Testis (tissue), 2 donors: ENCODE measurements at regions not wholly inside any gene's neighbourhood (a gene's known extent, or its start where the extent isn't known, plus 50 kb on each side); places are given as distances from the start of the nearest gene placed in this dataset.

ENCODE experiments used
- DNase-seq: peaks from one replicate; pipeline ENCODE4 v3.0.0-alpha.2; 2019
- H3K27ac ChIP-seq, 2 donors: fragments of 200-600 bp; sonication (generic); one replicate each; pipeline ENCODE4 v1.5.1; 2019
- H3K27me3 ChIP-seq: fragments of 200-600 bp; sonication (generic); one replicate; pipeline ENCODE4 v1.5.1; 2019
- H3K36me3 ChIP-seq: fragments of 200-600 bp; sonication (generic); one replicate; pipeline ENCODE4 v1.5.1; 2017; ENCODE audit warnings: low read depth; ENCODE audit errors: missing control alignments
- H3K4me1 ChIP-seq: fragments of 200-600 bp; sonication (generic); one replicate; pipeline ENCODE4 v1.5.1; 2019
- H3K4me3 ChIP-seq, 2 donors: fragments of 200-600 bp; sonication (generic); one replicate each; pipeline ENCODE4 v1.5.1; 2017 to 2019
- H3K9me3 ChIP-seq: fragments of 200-600 bp; sonication (generic); one replicate; pipeline ENCODE4 v1.5.1; 2017
- POLR2A ChIP-seq: fragments of 450-650 bp; IDR thresholded peaks from one replicate; pipeline ENCODE4 v1.6.1; 2017; ENCODE audit warnings: antibody characterized with exemption, mild to moderate bottlenecking, moderate library complexity
- WGBS, 2 donors: methylation state at CpG; one replicate each; pipeline ENCODE4 v1.1.5; 2018; 5-methylcytosine and 5-hydroxymethylcytosine counted together
- intact Hi-C: fragments of 100-400 bp; cut with DNase I; formaldehyde crosslinking; loops from one replicate; pipeline ENCODE4 v1.15.1; 2023; ENCODE audit warnings: low total_unique reads
- TF ChIP-seq, protein P1 (sequence below), 3 experiments: fragments of 450-650 bp in 2 of 3; fragments of 200-600 bp in 1 of 3; sonication (generic) in 1 of 3; IDR thresholded peaks; one replicate each; pipeline ENCODE4 v1.5.1; 2016 to 2019; ENCODE audit warnings: antibody characterized with exemption in 3 of 3, mild to moderate bottlenecking in 2 of 3, moderate library complexity in 1 of 3

DNA sequence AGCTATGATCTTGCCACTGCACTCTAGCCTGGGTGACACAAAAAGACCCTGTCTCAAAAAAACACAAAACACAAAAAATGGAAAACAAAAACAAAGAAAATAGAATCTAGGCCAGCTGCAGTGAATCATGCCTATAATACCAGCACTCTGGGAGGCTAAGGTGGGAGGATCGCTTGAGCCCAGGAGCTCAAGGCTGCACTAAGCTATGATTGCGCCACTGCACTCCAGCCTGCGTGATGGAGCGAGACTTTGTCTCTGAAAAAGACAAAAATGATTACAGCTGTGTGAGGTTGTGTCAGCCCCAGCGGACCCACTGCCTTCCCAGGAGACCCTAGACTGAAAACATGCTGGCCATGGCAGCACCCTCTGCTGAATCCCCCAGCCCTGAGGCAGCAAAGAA is 80.2 kb upstream of the ZBTB40 start:
- intact Hi-C loops, result no loop called here
- no peak overlapping the region for H3K27ac ChIP-seq
- DNase-seq, result no peak
- H3K36me3 ChIP-seq, result no peaks in the 10 kb centered on the region
- no peaks in the 10 kb centered on the region for H3K4me1 ChIP-seq
- H3K4me3 ChIP-seq, result no peak overlapping the region
- no peaks in the 10 kb centered on the region for H3K9me3 ChIP-seq
- H3K27me3 ChIP-seq, result no peaks in the 10 kb centered on the region
- WGBS, 2 donors, result 69 to 80% methylated on average over 5 of the region's 5 CpGs
- TF ChIP-seq, protein P1, sequence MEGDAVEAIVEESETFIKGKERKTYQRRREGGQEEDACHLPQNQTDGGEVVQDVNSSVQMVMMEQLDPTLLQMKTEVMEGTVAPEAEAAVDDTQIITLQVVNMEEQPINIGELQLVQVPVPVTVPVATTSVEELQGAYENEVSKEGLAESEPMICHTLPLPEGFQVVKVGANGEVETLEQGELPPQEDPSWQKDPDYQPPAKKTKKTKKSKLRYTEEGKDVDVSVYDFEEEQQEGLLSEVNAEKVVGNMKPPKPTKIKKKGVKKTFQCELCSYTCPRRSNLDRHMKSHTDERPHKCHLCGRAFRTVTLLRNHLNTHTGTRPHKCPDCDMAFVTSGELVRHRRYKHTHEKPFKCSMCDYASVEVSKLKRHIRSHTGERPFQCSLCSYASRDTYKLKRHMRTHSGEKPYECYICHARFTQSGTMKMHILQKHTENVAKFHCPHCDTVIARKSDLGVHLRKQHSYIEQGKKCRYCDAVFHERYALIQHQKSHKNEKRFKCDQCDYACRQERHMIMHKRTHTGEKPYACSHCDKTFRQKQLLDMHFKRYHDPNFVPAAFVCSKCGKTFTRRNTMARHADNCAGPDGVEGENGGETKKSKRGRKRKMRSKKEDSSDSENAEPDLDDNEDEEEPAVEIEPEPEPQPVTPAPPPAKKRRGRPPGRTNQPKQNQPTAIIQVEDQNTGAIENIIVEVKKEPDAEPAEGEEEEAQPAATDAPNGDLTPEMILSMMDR (IDR thresholded peaks at IDR 0.05), result no peak
- TF ChIP-seq POLR2A, result no peak

DNA sequence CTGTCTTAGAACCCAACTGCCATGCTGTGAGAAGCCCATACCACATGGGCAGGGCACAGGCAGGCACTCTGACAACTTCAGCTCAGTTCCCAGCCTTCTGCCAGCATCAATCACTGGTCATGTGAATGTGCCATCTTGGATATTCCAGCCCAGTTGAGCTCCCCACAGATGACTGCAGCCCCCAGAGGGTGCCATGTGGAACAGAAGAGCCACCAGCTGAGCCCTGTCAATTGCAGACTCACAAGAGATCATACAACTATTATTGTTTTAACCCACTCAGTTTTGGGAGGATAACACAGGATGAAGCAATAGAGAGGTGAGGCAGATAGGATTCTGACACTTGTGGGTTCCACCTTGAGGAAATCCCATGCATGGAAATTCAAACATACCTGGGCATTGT is 78.4 kb upstream of the ZBTB40 start:
- Histone ChIP-seq H3K4me3 (no peak overlapping the region), H3K4me1 (no peaks in the 10 kb centered on the region), H3K27ac (no peak overlapping the region), H3K27me3 (no peaks in the 10 kb centered on the region), H3K9me3 (no peaks in the 10 kb centered on the region), H3K36me3 (no peaks in the 10 kb centered on the region)
- no peak for DNase-seq
- intact Hi-C loops, result no loop called here
- no peak for TF ChIP-seq POLR2A
- TF ChIP-seq, protein P1 (IDR thresholded peaks at IDR 0.05), result no peak

DNA sequence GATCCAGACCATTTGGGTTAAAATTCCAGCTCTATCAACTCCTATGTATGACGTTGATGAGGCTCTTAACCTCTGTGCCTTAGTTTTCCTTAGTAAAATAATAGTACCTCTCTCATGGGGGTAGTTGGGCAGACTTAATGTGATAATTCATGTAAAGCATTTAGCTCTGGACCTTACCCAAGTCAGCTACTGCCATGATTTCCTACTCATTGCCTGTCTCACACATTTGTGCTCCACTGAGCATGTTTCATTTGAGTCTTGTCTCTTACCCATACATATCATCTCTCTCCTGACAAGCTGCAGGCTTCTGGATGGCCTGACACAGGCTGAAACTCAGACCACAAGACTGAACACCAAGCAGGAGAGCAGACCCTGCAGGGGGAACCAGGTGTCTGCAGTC is 77.7 kb upstream of the ZBTB40 start:
- TF ChIP-seq POLR2A, result no peak
- TF ChIP-seq, protein P1 (IDR thresholded peaks at IDR 0.05), result no peak
- intact Hi-C loops, result no loop called here
- Histone ChIP-seq H3K4me1 (no peaks in the 10 kb centered on the region), H3K27ac (no peak overlapping the region), H3K9me3 (no peaks in the 10 kb centered on the region), H3K27me3 (no peaks in the 10 kb centered on the region), H3K36me3 (no peaks in the 10 kb centered on the region), H3K4me3 (no peak overlapping the region)
- no peak for DNase-seq
- WGBS, 2 donors, result 70 to 77% methylated on average over 1 of the region's 1 CpG

- Histone ChIP-seq H3K27me3 (no peaks in the 10 kb centered on the region), H3K4me3 (no peak overlapping the region), H3K36me3 (no peaks in the 10 kb centered on the region), H3K4me1 (no peaks in the 10 kb centered on the region), H3K9me3 (no peaks in the 10 kb centered on the region), H3K27ac (no peak overlapping the region)
- no peak for DNase-seq
- intact Hi-C loops, result no loop called here
- WGBS, 2 donors, result 85 to 93% methylated on average over 2 to 9 of the region's 9 CpGs
- TF ChIP-seq, protein P1 (IDR thresholded peaks at IDR 0.05), result no peak
- no peak for TF ChIP-seq POLR2A
These were observed 76.0 kb upstream of the ZBTB40 start for GRCh38 chr1:22375601-22376000.

GRCh38 chr1:22376001-22376400 is 75.7 kb upstream of the ZBTB40 start:
- Histone ChIP-seq H3K36me3 (no peaks in the 10 kb centered on the region), H3K4me1 (no peaks in the 10 kb centered on the region), H3K4me3 (no peak overlapping the region), H3K9me3 (no peaks in the 10 kb centered on the region), H3K27me3 (no peaks in the 10 kb centered on the region), H3K27ac (no peak overlapping the region)
- TF ChIP-seq, protein P1 (IDR thresholded peaks at IDR 0.05), result no peak
- no peak for TF ChIP-seq POLR2A
- DNase-seq, result no peak
- 83 to 89% methylated on average over 5 of the region's 5 CpGs for WGBS, 2 donors
- intact Hi-C loops, result no loop called here
